ENCODE measurements at regions not wholly inside any gene's neighbourhood (a gene's known extent, or its start where the extent isn't known, plus 50 kb on each side); places are given as distances from the start of the nearest gene placed in this dataset.

- Histone ChIP-seq H3K4me1 (ENCODE audit: insufficient read depth, low read length) (no peaks in the 10 kb centered on the region), H3K14ac (ENCODE audit: insufficient read depth, low read length) (no peak overlapping the region), H3K9me3 (ENCODE audit: control insufficient read depth, low read depth, low read length) (no peaks in the 10 kb centered on the region), H3K79me2 (ENCODE audit: insufficient read depth, low read length) (no peaks in the 10 kb centered on the region), H4K20me1 (ENCODE audit: control insufficient read depth, insufficient read depth, insufficient read length) (no peaks in the 10 kb centered on the region), H3K18ac (ENCODE audit: insufficient read length, low read depth, low read length) (no peak overlapping the region), H3K27me3 (ENCODE audit: insufficient read depth, low read length) (no peaks in the 10 kb centered on the region), H3K23ac (ENCODE audit: insufficient read length, low read depth, low read length) (no peak overlapping the region), H3T11ph (ENCODE audit: low read length) (no peak overlapping the region), H3K23me2 (ENCODE audit: insufficient read length, low read depth, low read length, poor library complexity, severe bottlenecking) (no peaks in the 10 kb centered on the region), H2BK12ac (ENCODE audit: insufficient read length, low read depth, low read length) (no peak overlapping the region), H2AK5ac (ENCODE audit: insufficient read length, low read length) (no peak overlapping the region), H2BK20ac (ENCODE audit: low read depth, low read length, poor library complexity, severe bottlenecking) (no peak overlapping the region), H4K91ac (ENCODE audit: insufficient read length, low read depth, low read length) (no peak overlapping the region), H3K9ac (ENCODE audit: extremely low read depth, insufficient read length, low read length) (no peak overlapping the region), H2BK120ac (ENCODE audit: low read depth, low read length, poor library complexity, severe bottlenecking) (no peak overlapping the region), H4K5ac (ENCODE audit: insufficient read length, low read depth, low read length) (no peak overlapping the region), H2BK5ac (ENCODE audit: insufficient read length, low read length) (no peak overlapping the region), H2AFZ (ENCODE audit: low read length) (no peak overlapping the region), H2BK15ac (ENCODE audit: low read depth, low read length) (no peak overlapping the region), H3K4me2 (ENCODE audit: insufficient read depth, insufficient read length, low read length) (no peak overlapping the region), H3K4ac (ENCODE audit: low read depth, low read length) (no peak overlapping the region), H3K56ac (ENCODE audit: insufficient read length, low read depth, low read length) (no peak overlapping the region), H4K8ac (replicated peaks; ENCODE audit: insufficient read length, low read depth, low read length) (no peak overlapping the region), H3K27ac (ENCODE audit: insufficient read length, low read depth, low read length) (no peak overlapping the region), H3K79me1 (ENCODE audit: insufficient read depth, low read depth, low read length, poor library complexity, severe bottlenecking) (no peaks in the 10 kb centered on the region)
- Mint-ChIP-seq H3K9me3 (no peaks in the 10 kb centered on the region), H3K27ac (no peak overlapping the region), H3K36me3 (ENCODE audit: insufficient read depth in 1 of 3, low read depth in 3 of 3) (no peaks in the 10 kb centered on the region), H3K27me3 (ENCODE audit: low read depth) (no peaks in the 10 kb centered on the region), H3K4me1 (peaks cover 10 to 11% of the 10 kb centered on the region in 2 experiments), H3K4me3 (no peak overlapping the region)
- TF ChIP-seq CTCF (conservative IDR thresholded peaks at IDR 0.05), result no peak
- DNase-seq, result no peak
Measured at GRCh38 chr9:81082221-81082620, 607.1 kb downstream of the TLE1 start.

All from H9 (cell line).